HG03025 (cell line): ENCODE measurements at regions not wholly inside any gene's neighbourhood (a gene's known extent, or its start where the extent isn't known, plus 50 kb on each side); places are given as distances from the start of the nearest gene placed in this dataset.

Experiments used
- ATAC-seq: cut with Tn5 transposase; IDR thresholded peaks from one replicate; pipeline ENCODE4 v1.9.1; 2021; ENCODE audit warnings: mild to moderate bottlenecking, moderate library complexity; ENCODE audit not compliant: unreplicated experiment, low FRiP score

DNA sequence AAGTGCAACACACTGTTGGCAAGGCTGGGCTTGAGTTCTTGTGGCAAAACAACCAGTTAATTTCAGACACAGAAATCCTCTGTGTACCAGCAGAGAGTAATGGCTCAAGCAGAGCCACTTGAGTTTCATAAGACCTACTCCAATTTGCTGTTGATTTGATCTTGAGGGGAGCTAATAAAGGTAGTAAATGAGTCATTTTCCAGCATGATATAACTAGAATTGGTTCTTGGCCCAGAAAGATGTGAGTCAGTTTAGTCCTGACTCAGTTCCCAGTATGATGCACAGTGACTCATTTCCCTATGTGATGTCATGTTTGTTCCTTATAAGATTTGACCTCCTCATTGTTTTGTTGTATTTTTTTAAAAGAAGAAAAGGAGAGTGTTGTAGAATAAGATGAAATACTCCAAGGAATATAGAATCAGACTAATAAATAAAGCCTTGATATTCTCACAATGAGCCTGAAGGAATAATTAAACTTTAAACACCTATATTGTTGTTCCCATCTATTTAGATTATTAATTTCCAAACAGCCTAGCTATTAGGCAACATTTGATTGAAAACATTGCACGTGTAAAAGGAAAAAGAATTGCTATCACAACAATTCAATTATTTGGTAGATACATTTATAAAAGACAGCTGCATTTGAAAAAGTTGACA is 186.2 kb downstream of the REEP3 start:
- ATAC-seq, result no peak

DNA sequence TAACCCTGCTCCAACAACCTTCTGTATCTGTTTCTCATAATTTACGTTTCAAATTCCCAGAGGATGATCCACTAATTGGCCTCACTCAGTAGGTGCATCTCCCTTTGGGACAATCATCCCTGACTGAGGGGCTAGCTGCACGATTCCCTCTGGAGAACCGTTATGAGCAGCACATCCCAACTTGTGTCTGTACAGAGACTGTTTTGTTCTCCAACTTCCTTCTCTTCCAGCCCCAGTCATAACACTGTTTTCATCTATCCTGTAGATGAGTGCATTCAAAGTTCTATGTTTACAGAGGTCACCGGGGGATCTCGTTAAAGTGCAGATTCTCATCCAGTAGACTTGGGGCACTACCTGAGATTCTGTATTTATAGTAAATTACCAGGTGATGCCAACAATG is 187.2 kb downstream of the REEP3 start:
- no peak for ATAC-seq

- no peak for ATAC-seq
Measured at GRCh38 chr10:63710703-63711102, 189.5 kb downstream of the REEP3 start.

- no peak for ATAC-seq
Measured at GRCh38 chr10:63711361-63711760, 190.2 kb downstream of the REEP3 start.

GRCh38 chr10:63711867-63712716 is 190.9 kb downstream of the REEP3 start:
- ATAC-seq, result no peak

DNA sequence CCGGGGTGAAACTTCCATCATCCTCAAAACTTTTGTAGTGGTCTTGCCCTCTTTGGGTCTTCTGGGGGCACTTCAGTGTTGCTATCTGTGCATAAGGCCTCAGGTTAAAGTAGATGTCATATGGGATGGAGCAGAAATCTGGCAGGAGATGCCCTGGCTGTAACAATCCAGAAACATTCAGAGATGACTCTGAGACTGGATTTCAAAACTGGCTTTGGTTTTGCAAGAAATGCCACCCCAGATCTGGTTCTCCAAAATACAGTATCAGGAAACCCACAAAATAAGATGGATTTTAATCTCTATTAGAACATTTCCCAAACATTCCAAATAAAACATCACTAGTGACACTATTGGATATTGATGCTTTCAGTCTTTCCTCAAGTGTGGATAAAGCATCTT is 191.5 kb downstream of the REEP3 start:
- no peak for ATAC-seq

GRCh38 chr10:63713191-63714144 is 192.3 kb downstream of the REEP3 start:
- no peak for ATAC-seq

DNA sequence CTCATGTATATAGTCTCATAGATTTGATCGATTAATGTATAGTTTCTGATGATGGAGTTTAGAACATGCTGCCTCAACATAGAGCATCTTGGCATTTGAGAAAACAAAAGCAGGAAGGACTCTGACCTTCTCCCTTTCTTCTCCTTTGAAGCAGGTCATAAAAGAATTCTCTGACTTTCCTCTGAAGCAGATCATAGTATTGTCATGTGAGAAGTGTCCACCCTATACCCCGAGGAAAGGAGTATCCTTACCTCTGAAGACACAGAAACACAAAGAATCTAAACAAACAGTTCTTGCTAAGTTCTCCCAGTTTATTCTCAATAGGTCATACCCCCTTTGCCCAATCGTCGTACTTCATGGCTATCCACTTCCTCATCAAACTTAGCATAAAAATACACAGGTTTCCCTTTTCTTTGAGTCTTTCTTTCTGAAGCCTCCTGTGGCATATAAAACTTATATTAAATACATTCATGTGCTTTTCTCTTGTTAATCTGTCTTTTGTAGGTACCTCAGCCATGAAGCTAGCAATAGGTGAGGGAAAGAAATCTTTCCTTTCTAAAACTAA is 194.9 kb downstream of the REEP3 start:
- ATAC-seq, result no peak

DNA sequence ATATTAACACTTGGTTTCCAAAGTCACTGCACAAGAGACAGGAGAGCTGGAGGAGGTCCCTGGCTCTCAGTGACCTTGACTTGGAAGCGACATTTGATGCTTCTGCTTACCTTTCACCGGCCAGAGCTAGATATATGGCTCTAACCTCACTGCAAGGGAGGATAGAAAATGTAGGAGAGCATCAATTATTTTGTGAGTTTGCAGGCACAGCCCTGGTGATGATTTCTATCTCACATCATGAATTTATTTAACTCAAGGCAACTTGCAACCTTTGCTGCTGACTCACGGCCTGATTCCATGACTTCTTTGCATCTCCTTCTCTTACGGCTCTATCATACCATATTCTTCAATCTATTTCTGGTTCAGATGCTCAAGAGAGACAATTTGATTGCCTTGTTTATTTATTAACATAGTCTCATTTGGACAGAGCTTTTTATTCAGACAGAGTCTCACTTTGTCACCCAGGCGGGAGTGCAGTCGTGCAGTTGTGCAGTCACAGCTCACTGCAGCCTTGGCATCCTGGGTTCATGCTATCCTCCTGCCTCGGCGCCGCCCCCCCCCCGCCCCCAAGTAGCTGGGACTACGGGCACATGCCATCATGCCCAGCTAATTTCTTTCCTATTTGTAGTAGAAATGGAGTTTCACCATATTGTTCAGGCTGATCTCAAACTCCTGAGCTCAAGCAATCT is 196.0 kb downstream of the REEP3 start:
- no peak for ATAC-seq

- no peak for ATAC-seq
Measured at GRCh38 chr10:63718006-63718405, 196.8 kb downstream of the REEP3 start.

DNA sequence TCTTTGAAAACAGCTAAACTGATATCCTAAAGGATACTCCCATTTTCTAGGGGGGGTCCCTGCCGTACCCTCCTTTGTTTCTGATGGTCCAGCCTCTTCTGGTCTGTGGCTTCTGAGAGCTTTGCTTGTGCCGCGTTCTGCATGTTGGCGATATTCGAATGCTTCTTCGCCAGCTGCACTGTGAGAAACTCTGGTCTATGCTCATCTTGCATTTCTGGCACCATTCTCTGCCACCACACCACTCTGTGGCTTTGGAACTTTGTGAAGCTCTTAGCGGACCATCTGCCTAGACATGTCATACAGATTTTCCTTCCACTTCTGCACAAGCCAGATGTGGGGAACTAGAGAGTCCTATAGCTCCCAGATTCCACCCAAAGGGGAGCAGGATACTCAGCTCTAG is 197.2 kb downstream of the REEP3 start:
- ATAC-seq, result no peak

DNA sequence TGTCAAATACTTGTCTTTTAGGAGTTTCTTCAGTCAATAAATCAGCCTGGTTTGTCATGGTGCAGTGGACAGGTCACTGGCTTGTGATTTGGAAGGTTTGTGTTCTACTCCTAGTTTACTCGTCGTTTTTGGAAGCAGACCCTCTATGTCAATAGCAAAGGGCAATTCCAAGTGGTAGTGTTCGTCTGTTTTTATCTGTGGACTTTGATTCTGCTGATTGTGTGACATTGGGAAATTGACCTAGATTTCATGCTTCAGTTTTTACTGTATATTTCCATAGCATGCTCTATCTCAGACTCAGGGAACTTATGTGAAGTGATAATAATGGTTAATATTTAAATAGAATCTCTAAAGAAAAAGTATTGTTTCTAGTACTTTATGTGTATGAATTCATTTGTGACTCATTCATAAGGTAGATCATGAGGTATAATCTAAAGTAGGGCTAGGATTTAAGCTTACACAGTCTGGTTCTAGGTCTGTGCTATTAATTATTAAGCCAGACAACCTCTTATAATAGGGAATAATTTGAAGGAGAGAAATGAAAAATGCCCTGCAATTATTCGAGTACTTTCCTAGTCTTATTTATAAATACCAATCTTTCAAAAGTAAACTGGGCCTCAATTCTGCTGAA is 198.1 kb downstream of the REEP3 start:
- no peak for ATAC-seq

DNA sequence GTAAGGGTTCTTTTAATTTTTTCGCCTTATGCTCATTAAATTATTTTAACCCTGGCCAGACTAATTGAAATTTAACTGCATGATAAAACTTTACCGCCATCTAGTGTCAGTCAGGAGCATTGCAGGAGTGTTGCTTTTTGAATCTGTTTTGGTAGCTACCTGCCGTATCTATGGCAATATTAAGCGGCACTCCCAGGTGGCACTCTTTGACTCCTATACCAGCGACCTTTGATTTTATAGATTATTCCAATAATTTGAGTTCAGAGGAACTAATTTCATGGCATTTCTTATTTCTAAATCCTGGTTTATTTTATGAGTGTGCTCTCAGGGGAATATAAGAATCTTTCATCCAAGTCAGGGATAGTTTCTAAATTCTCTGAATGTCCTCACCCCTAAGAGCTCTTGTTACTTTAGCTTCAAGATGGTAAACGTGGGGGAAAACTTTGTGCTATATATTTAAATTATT is 198.9 kb downstream of the REEP3 start:
- no peak for ATAC-seq

DNA sequence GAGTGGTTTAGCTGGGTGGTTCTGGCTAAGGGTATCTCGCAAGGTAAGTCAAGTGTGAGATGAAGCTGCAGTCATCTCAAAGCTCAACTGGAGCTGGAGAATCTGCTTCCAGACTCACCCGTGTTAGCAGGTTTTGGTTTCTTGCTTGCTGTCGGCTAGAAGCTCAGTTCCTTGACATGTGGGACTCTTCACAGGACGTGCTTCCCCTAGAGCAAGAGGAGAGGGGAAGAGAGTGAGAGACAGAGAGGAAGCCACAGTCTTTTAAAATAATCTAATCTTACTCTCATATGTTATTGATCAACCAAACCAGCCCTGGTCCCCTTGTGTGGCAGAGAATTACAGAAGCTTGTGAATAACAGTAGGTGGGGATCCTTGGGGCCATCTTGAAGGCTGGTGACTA is 199.5 kb downstream of the REEP3 start:
- ATAC-seq, result no peak

- ATAC-seq, result no peak
Measured at GRCh38 chr10:63722537-63722936, 201.3 kb downstream of the REEP3 start.

GRCh38 chr10:63723320-63723719 is 202.1 kb downstream of the REEP3 start:
- no peak for ATAC-seq

- no peak for ATAC-seq
Measured at GRCh38 chr10:63723741-63724140, 202.5 kb downstream of the REEP3 start.

DNA sequence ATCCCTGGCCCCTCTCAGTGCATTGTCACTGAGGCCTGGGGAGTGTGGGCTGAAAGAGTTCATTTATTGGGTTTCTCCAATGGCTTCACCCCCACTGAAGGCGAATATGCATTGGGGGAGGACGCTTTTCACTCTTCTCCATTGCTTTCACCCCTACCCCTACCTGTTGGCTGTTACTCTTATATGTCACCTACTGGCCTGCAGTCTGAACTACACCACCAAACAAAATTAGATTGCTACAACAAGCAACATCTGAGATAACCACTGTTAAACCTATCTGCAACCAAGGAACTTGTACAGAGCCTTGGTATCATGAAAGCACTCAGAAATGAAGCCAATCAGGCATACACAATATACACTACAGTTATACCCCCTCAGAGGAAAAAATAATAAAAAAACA is 203.7 kb downstream of the REEP3 start:
- no peak for ATAC-seq

DNA sequence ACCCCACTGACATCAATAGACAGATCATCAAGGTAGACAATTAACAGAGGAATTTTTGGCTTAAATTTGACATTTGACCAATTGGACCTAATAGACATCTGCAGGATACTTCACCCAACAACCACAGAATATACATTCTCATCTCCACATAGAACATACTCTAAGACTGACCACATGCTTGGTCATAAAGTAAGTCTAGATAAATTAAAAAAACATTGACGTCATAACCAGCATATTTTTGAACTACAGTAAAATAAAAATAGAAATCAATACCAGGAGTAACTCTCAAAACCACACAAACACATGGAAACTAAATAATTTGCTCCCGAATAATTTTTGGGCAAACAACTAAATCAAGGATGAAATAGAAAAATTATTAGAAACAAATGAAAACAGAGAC is 205.7 kb downstream of the REEP3 start:
- no peak for ATAC-seq

GRCh38 chr10:63727636-63728035 is 206.4 kb downstream of the REEP3 start:
- ATAC-seq, result no peak
